GM15510 (cell line): ENCODE measurements at regions not wholly inside any gene's neighbourhood (a gene's known extent, or its start where the extent isn't known, plus 50 kb on each side); places are given as distances from the start of the nearest gene placed in this dataset.

Experiments used
- POLR2A ChIP-seq: IDR thresholded peaks from 3 replicates; pipeline ENCODE4 v1.6.1; 2011; ENCODE audit warnings: borderline replicate concordance; ENCODE audit not compliant: insufficient read length; ENCODE audit errors: extremely low read depth

GRCh38 chr2:118239284-118239683, 151.0 kb downstream of the INSIG2 start:
- TF ChIP-seq POLR2A = no peak

GRCh38 chr2:118237451-118237850, 149.2 kb downstream of the INSIG2 start:
- TF ChIP-seq POLR2A = no peak

- no peak for TF ChIP-seq POLR2A
Observed at GRCh38 chr2:118232796-118233195, 144.5 kb downstream of the INSIG2 start.

- TF ChIP-seq POLR2A = no peak
Observed at GRCh38 chr2:118232391-118232790, 144.1 kb downstream of the INSIG2 start.

GRCh38 chr2:118231759-118232158, 143.5 kb downstream of the INSIG2 start:
- no peak for TF ChIP-seq POLR2A

- TF ChIP-seq POLR2A = no peak
Observed at GRCh38 chr2:118227698-118228508, 139.6 kb downstream of the INSIG2 start.

- no peak for TF ChIP-seq POLR2A
Observed at GRCh38 chr2:118225666-118226065, 137.4 kb downstream of the INSIG2 start.

- TF ChIP-seq POLR2A = no peak
Observed at GRCh38 chr2:118224895-118225311, 136.6 kb downstream of the INSIG2 start.

GRCh38 chr2:118223992-118224894, 136.0 kb downstream of the INSIG2 start:
- no peak for TF ChIP-seq POLR2A

GRCh38 chr2:118223511-118223991, 135.3 kb downstream of the INSIG2 start:
- TF ChIP-seq POLR2A = no peak

GRCh38 chr2:118222672-118223421, 134.6 kb downstream of the INSIG2 start:
- TF ChIP-seq POLR2A = no peak

GRCh38 chr2:118222273-118222594, 134.0 kb downstream of the INSIG2 start:
- TF ChIP-seq POLR2A = no peak

- no peak for TF ChIP-seq POLR2A
Observed at GRCh38 chr2:118221536-118222272, 133.4 kb downstream of the INSIG2 start.

GRCh38 chr2:118219611-118220010, 131.3 kb downstream of the INSIG2 start:
- TF ChIP-seq POLR2A = no peak

GRCh38 chr2:118216224-118216623, 128.0 kb downstream of the INSIG2 start:
- no peak for TF ChIP-seq POLR2A

GRCh38 chr2:118209727-118210126, 121.5 kb downstream of the INSIG2 start:
- TF ChIP-seq POLR2A = no peak
